Bronchial epithelial cell (primary cell): ENCODE measurements at regions not wholly inside any gene's neighbourhood (a gene's known extent, or its start where the extent isn't known, plus 50 kb on each side); places are given as distances from the start of the nearest gene placed in this dataset.

ENCODE experiments used
- DNase-seq: peaks from one replicate; pipeline ENCODE4 v3.0.0-alpha.2; 2010; ENCODE audit warnings: low read depth
- FAIRE-seq: peaks from 2 replicates; lab custom pipeline; 2011; peaks lifted over from hg19 to GRCh38; lab: Jason Lieb, UNC
- H3K27me3 ChIP-seq: 2 replicates; pipeline ENCODE4 v1.5.1; 2011; ENCODE audit warnings: low read length; ENCODE audit not compliant: control insufficient read depth, insufficient read depth
- H3K36me3 ChIP-seq: 2 replicates; pipeline ENCODE4 v1.5.1; 2011; ENCODE audit warnings: low read length; ENCODE audit not compliant: control insufficient read depth, insufficient read depth
- H3K4me3 ChIP-seq: 2 replicates; pipeline ENCODE4 v1.5.1; 2011; ENCODE audit warnings: mild to moderate bottlenecking, low read depth, low read length, control low read depth
- CTCF ChIP-seq: IDR thresholded peaks from 2 replicates; pipeline ENCODE4 v1.5.1; 2011; ENCODE audit warnings: mild to moderate bottlenecking, moderate library complexity, low read length, control low read depth, inconsistent platforms; ENCODE audit not compliant: insufficient read depth, severe bottlenecking

GRCh38 chr21:41606706-41607105 is 98.7 kb upstream of the TMPRSS2 start:
- Histone ChIP-seq H3K4me3 (no peak overlapping the region), H3K36me3 (no peaks in the 10 kb centered on the region), H3K27me3 (no peaks in the 10 kb centered on the region)
- DNase-seq (no peak), FAIRE-seq (no peak)
- TF ChIP-seq CTCF = no peak

- DNase-seq (no peak), FAIRE-seq (no peak)
- Histone ChIP-seq H3K36me3 (no peaks in the 10 kb centered on the region), H3K27me3 (no peaks in the 10 kb centered on the region), H3K4me3 (no peak overlapping the region)
- TF ChIP-seq CTCF = no peak
These were observed 98.0 kb upstream of the TMPRSS2 start for GRCh38 chr21:41605934-41606285.

- no peak for TF ChIP-seq CTCF
- no peaks in the 10 kb centered on the region for H3K36me3 ChIP-seq
- no peak overlapping the region for H3K4me3 ChIP-seq
- FAIRE-seq (no peak), DNase-seq (peak; percentile 52)
- no peaks in the 10 kb centered on the region for H3K27me3 ChIP-seq
These were observed 97.4 kb upstream of the TMPRSS2 start for GRCh38 chr21:41605178-41605933.

- TF ChIP-seq CTCF = no peak
- H3K36me3 ChIP-seq = no peaks in the 10 kb centered on the region
- FAIRE-seq = no peak
- no peaks in the 10 kb centered on the region for H3K27me3 ChIP-seq
- no peak overlapping the region for H3K4me3 ChIP-seq
- DNase-seq = no peak
These were observed 96.7 kb upstream of the TMPRSS2 start for GRCh38 chr21:41604583-41605041.

- TF ChIP-seq CTCF = no peak
- H3K4me3 ChIP-seq = no peak overlapping the region
- no peak for DNase-seq
- no peaks in the 10 kb centered on the region for H3K27me3 ChIP-seq
- no peak for FAIRE-seq
- no peaks in the 10 kb centered on the region for H3K36me3 ChIP-seq
These were observed 95.5 kb upstream of the TMPRSS2 start for GRCh38 chr21:41603476-41603875.

- TF ChIP-seq CTCF = no peak
- no peak for FAIRE-seq
- DNase-seq = no peak
- Histone ChIP-seq H3K27me3 (no peaks in the 10 kb centered on the region), H3K36me3 (no peaks in the 10 kb centered on the region), H3K4me3 (no peak overlapping the region)
These were observed 94.6 kb upstream of the TMPRSS2 start for GRCh38 chr21:41602531-41602930.
